Esophagus squamous epithelium (tissue), 4 donors: ENCODE measurements at regions not wholly inside any gene's neighbourhood (a gene's known extent, or its start where the extent isn't known, plus 50 kb on each side); places are given as distances from the start of the nearest gene placed in this dataset.

Source experiments
- CTCF ChIP-seq, 6 experiments: fragments of 450-650 bp in 4 of 6; fragments of 200-600 bp in 2 of 6; sonication (generic) in 2 of 6; IDR thresholded peaks; one replicate each; pipeline ENCODE4 v1.5.1; 2016 to 2019; ENCODE audit warnings: antibody characterized with exemption in 6 of 6, mild to moderate bottlenecking in 4 of 6, moderate library complexity in 4 of 6
- POLR2A ChIP-seq, 4 donors: fragments of 450-650 bp; IDR thresholded peaks; one replicate each; pipeline ENCODE4 v1.6.1; 2017; ENCODE audit warnings: antibody characterized with exemption in 4 of 4, mild to moderate bottlenecking in 4 of 4, moderate library complexity in 3 of 4

- TF ChIP-seq CTCF (IDR thresholded peaks at IDR 0.05) (no peak), POLR2A (IDR thresholded peaks at IDR 0.05) (no peak)
Observed at GRCh38 chr18:43797347-43797746, 520.1 kb upstream of the SYT4 start.
